C4-2B (cell line): ENCODE measurements at regions not wholly inside any gene's neighbourhood (a gene's known extent, or its start where the extent isn't known, plus 50 kb on each side); places are given as distances from the start of the nearest gene placed in this dataset.

Experiments
- CTCF ChIP-seq: fragments of 450-650 bp; conservative IDR thresholded peaks from 2 replicates; pipeline ENCODE4 v1.5.1; 2017; ENCODE audit warnings: mild to moderate bottlenecking
- ZFX ChIP-seq: fragments of 450-650 bp; IDR thresholded peaks from 2 replicates; pipeline ENCODE4 v1.6.1; 2017

- TF ChIP-seq CTCF = no peak
- no peak for TF ChIP-seq ZFX
These were observed 75.4 kb upstream of the STARD4 start for GRCh38 chr5:111587728-111588127.
